Stomach (tissue), 4 donors: ENCODE measurements at regions not wholly inside any gene's neighbourhood (a gene's known extent, or its start where the extent isn't known, plus 50 kb on each side); places are given as distances from the start of the nearest gene placed in this dataset.

Source experiments
- EP300 ChIP-seq: sonication (generic); formaldehyde crosslinking; IDR thresholded peaks from one replicate; pipeline ENCODE4 v1.6.1; 2017; ENCODE audit warnings: antibody characterized with exemption
- POLR2A ChIP-seq, 4 donors: fragments of 450-650 bp; IDR thresholded peaks; one replicate each; pipeline ENCODE4 v1.6.1; 2016; ENCODE audit warnings: antibody characterized with exemption in 4 of 4, control low read depth in 2 of 4, mild to moderate bottlenecking in 1 of 4, moderate library complexity in 1 of 4
- POLR2AphosphoS5 ChIP-seq, 3 donors: sonication (generic); formaldehyde crosslinking; IDR thresholded peaks; one replicate each; pipeline ENCODE4 v1.6.1; 2016; ENCODE audit warnings: antibody characterized with exemption in 3 of 3
- TF ChIP-seq, protein P1 (sequence below), 7 experiments: fragments of 450-650 bp in 4 of 7; fragments of 200-600 bp in 3 of 7; sonication (generic) in 3 of 7; IDR thresholded peaks; one replicate each; pipeline ENCODE4 v1.5.1; 2016 to 2019; ENCODE audit warnings: antibody characterized with exemption in 7 of 7, control low read depth in 2 of 7, mild to moderate bottlenecking in 1 of 7

GRCh38 chr4:130545171-130545570 lies 1449.2 kb downstream of the C4orf33 start:
- TF ChIP-seq, protein P1, sequence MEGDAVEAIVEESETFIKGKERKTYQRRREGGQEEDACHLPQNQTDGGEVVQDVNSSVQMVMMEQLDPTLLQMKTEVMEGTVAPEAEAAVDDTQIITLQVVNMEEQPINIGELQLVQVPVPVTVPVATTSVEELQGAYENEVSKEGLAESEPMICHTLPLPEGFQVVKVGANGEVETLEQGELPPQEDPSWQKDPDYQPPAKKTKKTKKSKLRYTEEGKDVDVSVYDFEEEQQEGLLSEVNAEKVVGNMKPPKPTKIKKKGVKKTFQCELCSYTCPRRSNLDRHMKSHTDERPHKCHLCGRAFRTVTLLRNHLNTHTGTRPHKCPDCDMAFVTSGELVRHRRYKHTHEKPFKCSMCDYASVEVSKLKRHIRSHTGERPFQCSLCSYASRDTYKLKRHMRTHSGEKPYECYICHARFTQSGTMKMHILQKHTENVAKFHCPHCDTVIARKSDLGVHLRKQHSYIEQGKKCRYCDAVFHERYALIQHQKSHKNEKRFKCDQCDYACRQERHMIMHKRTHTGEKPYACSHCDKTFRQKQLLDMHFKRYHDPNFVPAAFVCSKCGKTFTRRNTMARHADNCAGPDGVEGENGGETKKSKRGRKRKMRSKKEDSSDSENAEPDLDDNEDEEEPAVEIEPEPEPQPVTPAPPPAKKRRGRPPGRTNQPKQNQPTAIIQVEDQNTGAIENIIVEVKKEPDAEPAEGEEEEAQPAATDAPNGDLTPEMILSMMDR (IDR thresholded peaks at IDR 0.05) = no peak
- no peak for TF ChIP-seq POLR2AphosphoS5 (IDR thresholded peaks at IDR 0.05)
- TF ChIP-seq POLR2A (IDR thresholded peaks at IDR 0.05) = no peak
- TF ChIP-seq EP300 = no peak
